ENCODE measurements at regions not wholly inside any gene's neighbourhood (a gene's known extent, or its start where the extent isn't known, plus 50 kb on each side); places are given as distances from the start of the nearest gene placed in this dataset.

DNA sequence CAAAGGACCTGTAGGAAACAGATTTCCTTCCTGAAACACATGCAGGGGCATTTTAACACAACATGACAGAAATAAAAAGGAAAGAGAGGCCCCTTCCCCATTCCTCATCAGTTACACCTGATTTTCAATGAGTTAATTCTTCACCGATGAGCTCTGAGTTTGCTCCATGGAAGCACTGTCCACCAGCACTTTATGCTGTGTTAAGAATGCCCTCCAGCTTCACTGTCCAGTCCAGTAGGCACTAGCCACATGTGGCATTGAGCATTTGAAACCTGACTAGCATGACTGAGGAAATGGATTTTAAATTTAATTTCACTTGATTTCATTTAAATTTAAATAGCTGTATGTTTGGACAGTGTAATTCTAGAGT is 217.2 kb upstream of the SLC10A2 start:
- WGBS, 4 donors = 33 to 65% (median 59%) methylated on average over 1 of the region's 1 CpG
- no peaks in the 10 kb centered on the region for H3K36me3 ChIP-seq (replicated peaks in 1 of 2)
- H3K4me3 ChIP-seq = no peak overlapping the region

DNA sequence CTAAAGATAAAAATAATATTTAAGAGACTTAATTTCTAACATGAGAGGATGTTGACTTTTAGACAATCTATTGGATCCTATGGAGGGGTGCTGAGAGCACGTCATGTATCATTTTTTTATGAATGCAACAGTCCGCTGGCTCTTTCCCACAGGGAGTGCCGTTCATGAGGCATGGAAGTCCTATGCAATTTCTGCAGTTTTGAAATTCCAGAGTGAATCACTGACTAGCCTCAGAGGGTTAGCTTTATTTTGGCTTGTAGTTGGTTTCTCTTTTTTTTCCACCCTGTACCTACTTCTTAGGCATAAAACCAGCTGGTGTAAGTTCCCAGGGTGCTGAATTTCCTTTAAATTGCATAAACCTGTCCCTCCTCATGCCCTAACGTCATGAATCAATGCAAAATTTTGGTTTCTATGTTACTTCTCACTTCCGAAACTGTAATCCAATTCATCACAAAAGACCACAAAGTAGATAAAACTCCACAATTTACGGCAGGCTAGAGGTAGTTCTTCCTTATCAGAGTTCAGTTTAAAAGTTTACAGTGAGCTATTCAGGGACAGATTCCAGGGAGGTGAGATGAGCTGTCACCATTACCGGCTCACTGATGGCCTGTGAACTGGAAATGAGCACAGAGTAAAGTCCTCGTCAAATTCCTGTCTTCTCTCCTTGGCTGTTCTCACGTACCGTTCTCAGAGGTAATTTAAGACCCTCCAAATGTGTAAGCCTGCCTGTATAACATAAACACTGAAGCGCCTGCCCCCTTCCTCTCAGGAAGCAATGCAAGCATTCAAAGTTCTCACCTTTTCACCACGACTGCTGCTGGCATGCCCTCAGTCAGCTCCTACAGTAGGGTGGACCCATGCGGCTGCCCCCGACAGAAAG is 216.6 kb upstream of the SLC10A2 start:
- Histone ChIP-seq H3K9me3 (replicated peaks in 1 of 3) (no peaks in the 10 kb centered on the region), H3K27ac (no peak overlapping the region), H3K36me3 (replicated peaks in 1 of 2) (no peaks in the 10 kb centered on the region), H3K4me3 (no peak overlapping the region), H3K27me3 (no peaks in the 10 kb centered on the region), H3K4me1 (replicated peaks in 1 of 2) (no peaks in the 10 kb centered on the region)
- intact Hi-C loops (cut with DNase I) = no loop called here
- DNase-seq = no peak
- WGBS, 4 donors = 49 to 53% (median 51%) methylated on average over 14 of the region's 14 CpGs
- TF ChIP-seq, protein P1, sequence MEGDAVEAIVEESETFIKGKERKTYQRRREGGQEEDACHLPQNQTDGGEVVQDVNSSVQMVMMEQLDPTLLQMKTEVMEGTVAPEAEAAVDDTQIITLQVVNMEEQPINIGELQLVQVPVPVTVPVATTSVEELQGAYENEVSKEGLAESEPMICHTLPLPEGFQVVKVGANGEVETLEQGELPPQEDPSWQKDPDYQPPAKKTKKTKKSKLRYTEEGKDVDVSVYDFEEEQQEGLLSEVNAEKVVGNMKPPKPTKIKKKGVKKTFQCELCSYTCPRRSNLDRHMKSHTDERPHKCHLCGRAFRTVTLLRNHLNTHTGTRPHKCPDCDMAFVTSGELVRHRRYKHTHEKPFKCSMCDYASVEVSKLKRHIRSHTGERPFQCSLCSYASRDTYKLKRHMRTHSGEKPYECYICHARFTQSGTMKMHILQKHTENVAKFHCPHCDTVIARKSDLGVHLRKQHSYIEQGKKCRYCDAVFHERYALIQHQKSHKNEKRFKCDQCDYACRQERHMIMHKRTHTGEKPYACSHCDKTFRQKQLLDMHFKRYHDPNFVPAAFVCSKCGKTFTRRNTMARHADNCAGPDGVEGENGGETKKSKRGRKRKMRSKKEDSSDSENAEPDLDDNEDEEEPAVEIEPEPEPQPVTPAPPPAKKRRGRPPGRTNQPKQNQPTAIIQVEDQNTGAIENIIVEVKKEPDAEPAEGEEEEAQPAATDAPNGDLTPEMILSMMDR (IDR thresholded peaks at IDR 0.05) = no peak

More for the DNA sequence above, 217.2 kb upstream of the SLC10A2 start:
- TF ChIP-seq POLR2A (IDR thresholded peaks at IDR 0.05) = no peak
- TF ChIP-seq, protein P1 (IDR thresholded peaks at IDR 0.05) = no peak
- no peak overlapping the region for H3K27ac ChIP-seq
- H3K9me3 ChIP-seq (replicated peaks in 1 of 3) = no peaks in the 10 kb centered on the region
- H3K27me3 ChIP-seq = no peaks in the 10 kb centered on the region
- H3K4me1 ChIP-seq (replicated peaks in 1 of 2) = no peaks in the 10 kb centered on the region
- DNase-seq = no peak
- intact Hi-C loops (cut with DNase I) = no loop called here

DNA sequence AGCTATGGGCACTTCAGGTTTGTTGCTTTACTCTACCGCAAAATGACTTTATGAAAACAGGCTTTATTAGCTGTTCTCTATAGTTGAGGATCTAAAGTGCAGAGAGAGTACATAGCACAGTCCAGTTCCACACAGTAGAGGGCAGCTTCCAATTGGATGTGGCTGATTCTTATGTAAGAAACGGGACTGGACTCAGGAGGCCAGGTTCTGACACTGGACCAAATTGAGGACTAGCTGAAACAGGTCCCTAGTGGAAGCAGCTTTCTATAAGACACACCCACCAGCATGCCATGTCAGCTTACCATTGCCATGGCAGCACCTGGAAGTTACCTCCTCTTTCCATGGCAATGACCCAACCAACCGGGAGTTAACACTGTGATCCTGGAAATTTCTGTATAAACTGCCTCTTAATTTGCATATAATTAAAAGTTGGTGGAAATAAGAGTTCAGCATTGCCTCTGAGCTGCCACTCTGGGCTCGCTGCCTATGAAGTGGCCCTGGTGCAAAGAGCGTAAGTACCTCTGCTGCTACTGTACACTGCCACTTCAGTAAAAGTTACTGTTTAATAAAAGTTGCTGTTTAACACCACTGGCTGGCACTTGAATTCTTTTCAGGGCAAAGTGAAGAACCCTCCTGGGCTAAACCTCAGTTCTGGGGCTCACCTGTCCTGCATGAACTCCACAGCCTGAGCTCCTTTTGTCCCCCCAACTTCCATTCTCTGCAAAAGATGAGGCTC is 211.9 kb upstream of the SLC10A2 start:
- Histone ChIP-seq H3K9me3 (replicated peaks in 1 of 3) (no peaks in the 10 kb centered on the region), H3K4me1 (replicated peaks in 1 of 2) (no peaks in the 10 kb centered on the region), H3K27me3 (no peaks in the 10 kb centered on the region), H3K4me3 (no peak overlapping the region), H3K36me3 (replicated peaks in 1 of 2) (no peaks in the 10 kb centered on the region), H3K27ac (no peak overlapping the region)
- intact Hi-C loops (cut with DNase I) = no loop called here
- TF ChIP-seq, protein P1 (IDR thresholded peaks at IDR 0.05) = no peak
- TF ChIP-seq POLR2A (IDR thresholded peaks at IDR 0.05) = no peak
- WGBS, 4 donors = 65 to 76% (median 67%) methylated on average over 5 of the region's 5 CpGs
- no peak for DNase-seq

DNA sequence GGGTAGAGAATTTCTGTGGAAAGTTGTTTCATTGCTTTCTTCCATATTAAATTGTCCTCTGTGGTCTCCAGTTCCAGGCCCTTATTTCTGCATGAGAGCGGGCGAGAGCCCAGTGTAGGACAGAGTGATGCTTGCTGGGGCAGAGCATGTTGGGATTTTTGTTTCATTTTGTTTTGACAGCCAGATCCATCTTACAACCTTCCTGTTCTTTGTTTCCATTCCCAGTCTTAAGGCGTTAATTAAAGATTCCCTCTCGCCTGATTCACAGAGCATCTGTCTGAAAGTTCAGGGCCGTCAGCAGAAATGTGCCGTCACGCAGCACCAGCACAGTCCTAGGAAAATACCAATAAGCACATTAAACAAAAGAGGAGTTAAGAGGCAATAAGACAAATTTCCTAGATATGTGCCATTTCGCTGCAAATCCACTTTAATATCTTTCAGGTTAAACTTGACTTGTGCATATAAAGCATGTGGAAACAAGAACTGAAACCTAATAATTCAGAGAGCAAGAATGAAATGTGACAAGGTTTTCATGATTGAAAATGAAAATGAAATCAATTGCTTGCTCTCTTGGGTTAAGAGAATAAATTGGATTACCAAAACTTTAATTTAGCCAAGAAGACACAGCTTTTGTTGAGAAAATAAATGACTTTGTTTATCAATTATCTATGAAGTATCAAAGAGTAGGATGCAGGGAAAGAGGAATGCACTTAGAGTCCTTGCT is 210.7 kb upstream of the SLC10A2 start:
- intact Hi-C loops (cut with DNase I) = no loop called here
- Histone ChIP-seq H3K36me3 (replicated peaks in 1 of 2) (no peaks in the 10 kb centered on the region), H3K9me3 (replicated peaks in 1 of 3) (no peaks in the 10 kb centered on the region), H3K4me1 (replicated peaks in 1 of 2) (no peaks in the 10 kb centered on the region), H3K4me3 (no peak overlapping the region), H3K27ac (no peak overlapping the region), H3K27me3 (no peaks in the 10 kb centered on the region)
- DNase-seq = no peak
- no peak for TF ChIP-seq POLR2A (IDR thresholded peaks at IDR 0.05)
- TF ChIP-seq, protein P1 (IDR thresholded peaks at IDR 0.05) = no peak
- 73 to 81% (median 78%) methylated on average over 8 of the region's 8 CpGs for WGBS, 4 donors
